HUDEP-2 (cell line): ENCODE measurements at regions not wholly inside any gene's neighbourhood (a gene's known extent, or its start where the extent isn't known, plus 50 kb on each side); places are given as distances from the start of the nearest gene placed in this dataset.

Source experiments
- DNase-seq, 76 experiments: peaks; one replicate each; lab custom pipeline; 2025; ENCODE audit not compliant: unreplicated experiment in 76 of 76; lab: John Stamatoyannopoulos, UW

GRCh38 chr11:103530257-103530656 is 421.0 kb downstream of the DYNC2H1 start:
- DNase-seq: no peak

GRCh38 chr11:103532133-103532788 is 423.0 kb downstream of the DYNC2H1 start:
- no peak for DNase-seq

- no peak for DNase-seq
Measured at GRCh38 chr11:103534191-103534590, 425.0 kb downstream of the DYNC2H1 start.

GRCh38 chr11:103534959-103535358 is 425.7 kb downstream of the DYNC2H1 start:
- no peak for DNase-seq

GRCh38 chr11:103536335-103536722 is 427.1 kb downstream of the DYNC2H1 start:
- DNase-seq: no peak

- DNase-seq: peak in 10 of 76 experiments; percentile 1 to 30 (median 11)
Measured at GRCh38 chr11:103537904-103538502, 428.8 kb downstream of the DYNC2H1 start.

GRCh38 chr11:103539166-103539565 is 429.9 kb downstream of the DYNC2H1 start:
- DNase-seq: no peak

GRCh38 chr11:103541186-103541795 is 432.1 kb downstream of the DYNC2H1 start:
- no peak for DNase-seq

GRCh38 chr11:103542851-103543250 is 433.6 kb downstream of the DYNC2H1 start:
- no peak for DNase-seq

- DNase-seq: no peak
Measured at GRCh38 chr11:103543456-103543855, 434.2 kb downstream of the DYNC2H1 start.

- DNase-seq: no peak
Measured at GRCh38 chr11:103544874-103545273, 435.6 kb downstream of the DYNC2H1 start.

- DNase-seq: no peak
Measured at GRCh38 chr11:103545551-103545950, 436.3 kb downstream of the DYNC2H1 start.

GRCh38 chr11:103546236-103546635 is 437.0 kb downstream of the DYNC2H1 start:
- DNase-seq: no peak

- no peak for DNase-seq
Measured at GRCh38 chr11:103547024-103547423, 437.8 kb downstream of the DYNC2H1 start.

- DNase-seq: no peak
Measured at GRCh38 chr11:103547691-103548090, 438.5 kb downstream of the DYNC2H1 start.

- DNase-seq: no peak
Measured at GRCh38 chr11:103548838-103549237, 439.6 kb downstream of the DYNC2H1 start.

GRCh38 chr11:103550811-103551210 is 441.6 kb downstream of the DYNC2H1 start:
- DNase-seq: no peak

- DNase-seq: no peak
Measured at GRCh38 chr11:103552086-103552485, 442.9 kb downstream of the DYNC2H1 start.

- DNase-seq: no peak
Measured at GRCh38 chr11:103556171-103556570, 446.9 kb downstream of the DYNC2H1 start.

- DNase-seq: no peak
Measured at GRCh38 chr11:103566116-103566515, 456.9 kb downstream of the DYNC2H1 start.

GRCh38 chr11:103581760-103582159 is 454.7 kb upstream of the DDI1 start:
- DNase-seq: no peak

- no peak for DNase-seq
Measured at GRCh38 chr11:103582351-103582909, 454.0 kb upstream of the DDI1 start.
